ENCODE measurements at regions not wholly inside any gene's neighbourhood (a gene's known extent, or its start where the extent isn't known, plus 50 kb on each side); places are given as distances from the start of the nearest gene placed in this dataset.

- H3K27ac ChIP-seq: peak overlapping the region in 1 of 3 donors; percentile 69
Measured at GRCh38 chr7:67765481-67766175, 769.0 kb downstream of the TYW1 start.

GRCh38 chr7:67766906-67767410 is 770.3 kb downstream of the TYW1 start:
- Histone ChIP-seq H3K27me3 (no peaks in the 10 kb centered on the region), H3K9me3 (no peaks in the 10 kb centered on the region), H3K36me3 (no peaks in the 10 kb centered on the region), H3K4me3 (no peak overlapping the region), H3K27ac (no peak overlapping the region), H3K4me1 (peaks cover 0 to 17% (median 7%) of the 10 kb centered on the region in 4 donors)
- intact Hi-C loops (cut with DNase I): no loop called here
- TF ChIP-seq CTCF (IDR thresholded peaks at IDR 0.05) (no peak), POLR2A (IDR thresholded peaks at IDR 0.05) (no peak)
- DNase-seq: no peak
- 75% methylated on average over 2 of the region's 4 CpGs for WGBS (ENCODE audit: insufficient coverage, low coverage, low lambda C conversion rate, missing lambda C conversion rate)
- no peak for ATAC-seq

More at GRCh38 chr7:67765481-67766175, 769.0 kb downstream of the TYW1 start:
- intact Hi-C loops (cut with DNase I): no loop called here
- ATAC-seq (no peak), DNase-seq (no peak)
- Histone ChIP-seq H3K9me3 (no peaks in the 10 kb centered on the region), H3K4me1 (peaks cover 0 to 17% (median 10%) of the 10 kb centered on the region in 4 donors), H3K27me3 (no peaks in the 10 kb centered on the region), H3K4me3 (no peak overlapping the region), H3K36me3 (no peaks in the 10 kb centered on the region)
- WGBS (ENCODE audit: insufficient coverage, low coverage, low lambda C conversion rate, missing lambda C conversion rate): 85% methylated on average over 6 of the region's 6 CpGs
- TF ChIP-seq CTCF (IDR thresholded peaks at IDR 0.05) (no peak), POLR2A (IDR thresholded peaks at IDR 0.05) (no peak)

GRCh38 chr7:67771846-67772605 is 775.4 kb downstream of the TYW1 start:
- ATAC-seq: peak in 3 of 4 donors; percentile 40 to 73 (median 45)
- peak in 1 of 3 donors; percentile 54 for DNase-seq
- Histone ChIP-seq H3K4me1 (no peaks in the 10 kb centered on the region), H3K4me3 (no peak overlapping the region), H3K27ac (no peak overlapping the region), H3K27me3 (no peaks in the 10 kb centered on the region), H3K9me3 (no peaks in the 10 kb centered on the region), H3K36me3 (no peaks in the 10 kb centered on the region)
- WGBS (ENCODE audit: insufficient coverage, low coverage, low lambda C conversion rate, missing lambda C conversion rate): 71% methylated on average over 5 of the region's 15 CpGs
- no peak for TF ChIP-seq POLR2A (IDR thresholded peaks at IDR 0.05)
- no peak for TF ChIP-seq CTCF (IDR thresholded peaks at IDR 0.05)
- intact Hi-C loops (cut with DNase I): no loop called here

GRCh38 chr7:67773081-67773480 is 776.4 kb downstream of the TYW1 start:
- Histone ChIP-seq H3K4me1 (no peaks in the 10 kb centered on the region), H3K4me3 (no peak overlapping the region), H3K27ac (no peak overlapping the region), H3K9me3 (no peaks in the 10 kb centered on the region), H3K27me3 (no peaks in the 10 kb centered on the region), H3K36me3 (no peaks in the 10 kb centered on the region)
- TF ChIP-seq CTCF (IDR thresholded peaks at IDR 0.05) (no peak), POLR2A (IDR thresholded peaks at IDR 0.05) (no peak)
- 55% methylated on average over 6 of the region's 6 CpGs for WGBS (ENCODE audit: insufficient coverage, low coverage, low lambda C conversion rate, missing lambda C conversion rate)
- DNase-seq (no peak), ATAC-seq (no peak)
- intact Hi-C loops (cut with DNase I): no loop called here
